KOPT-K1 (cell line): ENCODE measurements at regions not wholly inside any gene's neighbourhood (a gene's known extent, or its start where the extent isn't known, plus 50 kb on each side); places are given as distances from the start of the nearest gene placed in this dataset.

Experiments
- H3K27ac ChIP-seq: fragments of 200-600 bp; sonication (generic); 2 replicates; pipeline ENCODE4 v1.5.1; 2016; ENCODE audit warnings: antibody characterized with exemption, mild to moderate bottlenecking, low read depth, low read length; ENCODE audit not compliant: poor library complexity, severe bottlenecking
- H3K36me3 ChIP-seq: fragments of 200-600 bp; sonication (generic); 2 replicates; pipeline ENCODE4 v1.5.1; 2017; ENCODE audit warnings: antibody characterized with exemption, mild to moderate bottlenecking, low read length, moderate library complexity; ENCODE audit not compliant: insufficient read depth
- H3K9me3 ChIP-seq: fragments of 200-600 bp; sonication (generic); 2 replicates; pipeline ENCODE4 v1.5.1; 2017; ENCODE audit warnings: antibody characterized with exemption, low read length, mild to moderate bottlenecking; ENCODE audit not compliant: insufficient read depth, poor library complexity, severe bottlenecking

- Histone ChIP-seq H3K27ac (no peak overlapping the region), H3K36me3 (no peaks in the 10 kb centered on the region), H3K9me3 (no peaks in the 10 kb centered on the region)
Measured at GRCh38 chr16:86986136-86986535, 331.1 kb downstream of the C16orf95 start.

DNA sequence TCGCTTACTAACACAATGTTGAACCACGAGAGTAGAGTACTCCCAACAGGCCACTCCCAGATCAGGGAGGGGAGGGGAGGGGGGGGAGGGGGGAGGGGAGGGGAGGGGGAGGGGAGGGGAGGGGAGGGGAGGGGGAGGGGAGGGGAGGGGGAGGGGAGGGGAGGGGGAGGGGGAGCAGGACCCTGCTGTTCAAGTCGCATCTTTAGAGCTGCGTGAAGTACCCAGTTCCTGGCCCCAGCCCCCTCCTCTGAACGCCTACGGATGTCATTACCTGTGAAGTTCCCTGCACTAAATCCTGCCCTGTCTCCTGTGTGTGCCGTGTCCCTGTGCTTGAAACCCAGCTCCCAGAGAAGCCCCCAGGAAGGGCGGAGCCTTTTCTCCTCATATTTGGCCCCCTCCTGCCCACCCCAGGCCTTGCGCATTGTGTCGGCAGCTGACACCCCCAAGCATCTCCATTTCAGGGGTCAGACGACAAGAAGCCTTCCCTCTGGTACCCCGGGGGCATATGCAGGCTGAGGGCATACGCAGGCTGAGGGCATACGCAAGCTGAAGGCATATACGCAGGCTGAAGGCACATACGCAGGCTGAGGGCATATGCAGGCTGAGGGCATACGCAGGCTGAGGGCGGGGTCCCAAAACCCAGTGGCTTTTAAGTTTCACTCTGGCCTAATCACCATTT, 330.2 kb downstream of the C16orf95 start:
- Histone ChIP-seq H3K9me3 (no peaks in the 10 kb centered on the region), H3K27ac (no peak overlapping the region), H3K36me3 (no peaks in the 10 kb centered on the region)

GRCh38 chr16:86987746-86988670, 329.2 kb downstream of the C16orf95 start:
- Histone ChIP-seq H3K9me3 (no peaks in the 10 kb centered on the region), H3K36me3 (no peaks in the 10 kb centered on the region), H3K27ac (no peak overlapping the region)

- no peak overlapping the region for H3K27ac ChIP-seq
- no peaks in the 10 kb centered on the region for H3K9me3 ChIP-seq
- H3K36me3 ChIP-seq: no peaks in the 10 kb centered on the region
Measured at GRCh38 chr16:86988920-86989696, 328.1 kb downstream of the C16orf95 start.

DNA sequence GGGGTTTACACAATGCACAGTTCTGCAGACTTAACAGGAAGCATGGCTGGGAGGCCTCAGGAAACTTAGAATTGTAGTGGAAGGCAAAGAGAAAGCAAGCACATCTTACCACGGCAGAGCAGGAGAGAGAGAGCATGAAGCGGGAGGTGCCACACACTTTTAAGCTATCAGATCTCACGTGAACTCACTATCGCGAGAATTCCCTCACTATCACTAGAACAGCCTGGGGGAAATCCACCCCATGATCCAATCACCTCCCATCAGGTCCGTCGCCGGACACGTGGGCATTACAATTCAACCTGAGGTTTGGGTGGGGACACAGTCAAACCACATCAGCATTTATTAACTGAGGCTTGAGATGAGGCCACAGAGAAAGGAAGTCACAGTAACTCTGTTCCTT, 326.7 kb downstream of the C16orf95 start:
- Histone ChIP-seq H3K36me3 (no peaks in the 10 kb centered on the region), H3K27ac (no peak overlapping the region), H3K9me3 (no peaks in the 10 kb centered on the region)

- Histone ChIP-seq H3K36me3 (no peaks in the 10 kb centered on the region), H3K27ac (no peak overlapping the region), H3K9me3 (no peaks in the 10 kb centered on the region)
Measured at GRCh38 chr16:86991679-86992078, 325.5 kb downstream of the C16orf95 start.

DNA sequence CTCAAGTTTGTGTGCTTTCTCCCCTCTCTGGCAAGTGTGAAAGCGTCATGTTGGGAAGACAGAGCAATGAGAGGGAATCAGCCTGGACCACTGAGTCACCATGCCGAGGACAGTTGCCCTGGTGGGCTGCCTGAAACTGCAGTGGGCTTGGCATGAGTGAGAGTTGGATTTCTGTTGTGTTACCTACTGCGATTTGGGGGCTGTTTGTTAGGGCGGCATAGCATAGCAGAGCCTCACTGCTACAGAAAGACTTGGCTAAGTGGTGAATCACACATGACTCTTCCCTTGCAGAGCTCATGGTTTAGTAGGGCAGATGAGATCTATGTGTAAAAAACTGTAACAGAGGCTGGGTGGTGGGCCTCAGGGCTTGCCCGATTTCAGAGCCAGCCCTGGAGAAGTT, 324.6 kb downstream of the C16orf95 start:
- Histone ChIP-seq H3K9me3 (no peaks in the 10 kb centered on the region), H3K36me3 (no peaks in the 10 kb centered on the region), H3K27ac (no peak overlapping the region)

DNA sequence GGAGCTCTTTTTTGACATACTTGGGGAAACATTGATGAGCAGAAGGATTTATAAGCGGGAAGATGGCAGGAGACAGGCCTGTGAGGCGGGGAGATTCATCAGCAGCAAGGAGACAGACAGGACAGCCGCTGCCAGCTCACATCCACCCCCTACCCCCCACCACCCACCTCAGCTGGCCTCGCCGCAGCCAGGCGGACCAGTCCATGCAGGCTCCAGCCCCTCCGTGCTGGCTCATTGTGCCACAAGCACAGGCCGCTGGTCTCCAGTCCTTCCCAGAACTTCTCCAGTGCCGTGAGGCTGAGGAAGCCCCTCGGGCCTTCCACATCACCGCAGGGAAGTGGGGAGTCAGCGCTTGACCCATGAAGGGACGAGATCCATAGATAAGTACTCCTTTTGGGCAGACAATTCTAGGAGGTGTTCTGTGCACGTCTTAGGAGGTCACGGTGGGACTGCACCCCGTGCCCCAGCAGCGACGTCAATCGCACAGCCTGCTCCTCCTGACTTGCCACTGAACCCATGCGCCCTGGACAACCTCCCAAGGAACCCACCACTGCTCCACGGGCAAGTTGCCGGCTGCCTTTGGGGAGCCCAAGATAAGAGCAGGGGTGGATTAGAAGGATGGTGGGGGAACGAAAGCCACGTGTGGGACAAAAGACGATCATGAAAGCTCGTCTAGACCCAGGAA, 323.6 kb downstream of the C16orf95 start:
- Histone ChIP-seq H3K36me3 (no peaks in the 10 kb centered on the region), H3K9me3 (no peaks in the 10 kb centered on the region), H3K27ac (no peak overlapping the region)

DNA sequence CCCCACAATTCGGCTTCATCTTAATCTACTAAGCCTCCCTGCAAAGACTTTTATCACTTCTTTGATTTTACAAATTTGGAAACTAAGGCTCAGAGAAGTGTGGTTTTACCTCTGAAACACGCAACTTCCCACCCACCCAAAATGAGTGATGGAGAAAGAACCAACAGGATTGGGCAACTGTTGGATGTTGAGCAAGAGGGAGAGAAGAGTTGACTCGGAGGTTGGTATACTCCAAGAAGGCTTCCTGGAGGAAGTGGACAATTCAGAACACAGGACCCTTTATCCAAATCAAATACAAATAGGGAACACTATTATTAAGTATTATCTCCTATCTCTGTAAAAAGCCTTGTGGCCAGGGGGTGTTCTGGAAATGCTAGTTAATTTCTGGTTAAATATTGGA, 323.0 kb downstream of the C16orf95 start:
- H3K27ac ChIP-seq: no peak overlapping the region
- no peaks in the 10 kb centered on the region for H3K36me3 ChIP-seq
- no peaks in the 10 kb centered on the region for H3K9me3 ChIP-seq

DNA sequence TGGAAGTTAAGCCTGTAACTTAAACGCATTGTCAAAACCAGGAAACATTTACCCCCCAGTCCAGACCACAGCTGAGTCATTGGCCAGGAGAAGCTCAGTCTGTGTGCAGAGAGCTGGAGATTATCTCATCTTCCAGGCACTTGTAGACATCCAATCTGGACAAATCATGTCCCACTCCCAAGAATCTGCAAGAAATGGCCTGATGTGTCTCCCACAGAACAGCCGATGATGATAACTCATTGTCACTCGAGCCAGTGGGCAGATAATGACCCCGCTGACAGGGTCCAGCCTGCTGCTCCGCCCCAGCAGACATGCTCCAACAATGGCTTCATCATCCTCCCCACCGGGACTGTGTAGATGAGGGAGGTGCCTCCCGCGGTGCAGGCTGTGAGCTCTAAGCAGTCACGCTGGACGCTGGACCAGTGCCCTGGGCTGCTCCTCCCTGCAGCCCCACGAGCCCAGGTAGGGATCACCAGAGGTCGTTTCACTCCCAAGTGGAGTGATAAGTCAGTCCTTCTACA, 322.5 kb downstream of the C16orf95 start:
- Histone ChIP-seq H3K9me3 (no peaks in the 10 kb centered on the region), H3K36me3 (no peaks in the 10 kb centered on the region), H3K27ac (no peak overlapping the region)

- Histone ChIP-seq H3K9me3 (no peaks in the 10 kb centered on the region), H3K27ac (no peak overlapping the region), H3K36me3 (no peaks in the 10 kb centered on the region)
Measured at GRCh38 chr16:86995456-86995855, 321.7 kb downstream of the C16orf95 start.

DNA sequence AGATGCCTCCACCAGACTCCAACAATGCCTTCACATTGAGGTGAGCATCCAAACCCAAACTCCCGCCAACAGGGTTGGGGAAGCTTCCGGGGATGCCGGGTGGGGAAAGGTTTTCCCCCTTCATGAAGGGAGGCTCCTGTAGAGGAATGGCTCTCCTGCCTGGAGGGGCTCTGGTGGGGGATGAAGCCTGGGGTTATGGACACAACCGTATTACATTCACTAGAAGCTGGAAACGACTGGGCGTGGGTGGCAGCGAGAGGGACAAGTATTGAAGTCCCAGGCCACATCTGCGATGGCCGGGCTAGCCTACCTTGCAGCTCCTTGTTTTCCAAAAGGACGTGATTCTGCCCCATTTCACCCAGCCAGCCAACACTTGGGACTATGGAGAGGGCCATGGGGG, 321.1 kb downstream of the C16orf95 start:
- no peak overlapping the region for H3K27ac ChIP-seq
- no peaks in the 10 kb centered on the region for H3K9me3 ChIP-seq

DNA sequence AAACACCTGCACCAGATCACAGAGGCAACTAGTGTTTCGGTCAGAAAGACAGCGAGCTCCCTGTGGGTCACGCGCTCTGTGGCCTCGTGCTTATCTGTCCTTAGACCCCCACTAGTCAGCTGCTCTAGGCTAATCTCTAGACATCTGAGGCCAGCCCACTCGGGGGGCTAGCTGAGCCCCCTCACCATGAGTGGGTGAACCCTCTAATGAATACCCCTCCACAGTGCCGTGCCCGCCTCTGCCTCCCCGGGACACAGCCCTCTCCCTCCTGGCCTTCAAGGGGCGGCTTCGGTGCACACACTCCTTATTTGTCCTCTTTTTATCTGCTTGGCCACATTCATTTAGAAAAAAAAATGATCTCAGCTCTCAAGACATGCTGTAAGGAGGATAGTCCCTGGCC, 320.1 kb downstream of the C16orf95 start:
- no peaks in the 10 kb centered on the region for H3K36me3 ChIP-seq
- H3K27ac ChIP-seq: no peak overlapping the region
- H3K9me3 ChIP-seq: no peaks in the 10 kb centered on the region

More for the DNA sequence above, 321.1 kb downstream of the C16orf95 start:
- no peaks in the 10 kb centered on the region for H3K36me3 ChIP-seq

DNA sequence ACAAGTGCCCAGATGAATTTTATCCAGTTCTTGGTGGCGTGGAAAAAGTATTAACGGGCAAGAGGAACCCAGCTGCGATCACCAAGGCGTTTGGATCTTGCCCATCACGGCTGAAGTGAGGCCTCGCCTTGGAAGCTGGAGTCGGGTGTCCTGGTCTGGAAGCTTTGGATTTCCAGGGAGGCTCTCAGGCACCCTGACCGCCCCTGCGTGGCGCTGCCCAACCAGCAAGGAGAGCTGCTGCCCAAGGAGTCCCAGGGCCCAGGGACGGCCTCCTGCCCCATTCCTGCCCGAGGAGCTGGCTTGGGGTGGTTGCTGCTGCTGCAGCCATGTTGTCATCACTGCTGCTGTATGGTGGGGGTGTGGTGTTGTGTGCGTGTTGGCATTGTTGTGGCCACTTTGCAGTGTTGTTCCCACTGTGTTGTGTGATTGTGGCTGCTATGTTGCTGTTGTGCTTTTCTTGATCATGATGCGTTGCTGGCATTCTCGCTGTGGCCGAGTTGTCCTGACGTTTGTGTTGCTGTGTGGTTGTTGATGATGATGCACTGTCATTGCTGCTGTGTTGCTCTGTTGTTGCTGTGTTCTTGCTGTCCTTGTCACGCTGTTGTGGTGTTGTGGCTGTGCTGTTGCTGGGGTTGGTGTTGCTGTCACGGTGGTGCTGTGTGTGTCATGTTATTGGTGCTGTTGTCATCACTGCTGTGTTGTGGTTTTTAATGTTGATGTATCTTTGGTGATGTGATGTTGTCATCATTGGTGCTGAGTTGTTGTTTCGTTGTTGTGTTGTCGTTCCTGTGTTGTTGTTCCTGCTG, 318.8 kb downstream of the C16orf95 start:
- Histone ChIP-seq H3K27ac (no peak overlapping the region), H3K9me3 (no peaks in the 10 kb centered on the region), H3K36me3 (no peaks in the 10 kb centered on the region)
